IMR-90 (cell line): ENCODE measurements at regions not wholly inside any gene's neighbourhood (a gene's known extent, or its start where the extent isn't known, plus 50 kb on each side); places are given as distances from the start of the nearest gene placed in this dataset.
"Not testable (repeated sequence)": the region's sequence is repeated elsewhere in the genome, so short reads cannot be mapped to it uniquely, and the experiment has no call there.

Source experiments
- ATAC-seq: fragments of 200-7000 bp; cut with Tn5 transposase; 2 replicates; pipeline ENCODE4 v1.9.1; 2020; ENCODE audit warnings: low read depth, mild to moderate bottlenecking, moderate library complexity
- BruUV-seq: library from RNA; stranded (reverse); fragments of 400-500 nt; replicated peaks from 2 replicates; lab custom pipeline; 2021; lab: Mats Ljungman, UMichigan
- CTCF ChIA-PET: fragments of 300-600 bp; formaldehyde crosslinking; extraction: SDS; loops from one replicate; lab custom pipeline; 2021; ENCODE audit warnings: antibody characterized with exemption; lab: Yijun Ruan, JAX
- POLR2A ChIA-PET: fragments of 300-600 bp; sonication (Branson Sonifier 250); formaldehyde crosslinking; loops from one replicate; lab custom pipeline; 2022; ENCODE audit warnings: antibody characterized with exemption; ENCODE audit not compliant: unreplicated experiment; lab: Charles Lee
- DNase-seq: peaks from one replicate; pipeline ENCODE4 v3.0.0; 2013
- H2AFZ ChIP-seq: replicated peaks from 2 replicates; pipeline ENCODE3; 2013; ENCODE audit warnings: low read length, mild to moderate bottlenecking; ENCODE audit not compliant: poor library complexity
- H2AK5ac ChIP-seq: 2 replicates; pipeline ENCODE4 v1.6.1; 2013; ENCODE audit warnings: low read depth, low read length, inconsistent platforms
- H2AK9ac ChIP-seq: replicated peaks from 2 replicates; pipeline ENCODE3; 2013; ENCODE audit warnings: mild to moderate bottlenecking, low read depth, low read length, moderate library complexity; ENCODE audit not compliant: poor library complexity
- H2BK120ac ChIP-seq: 2 replicates; pipeline ENCODE4 v1.6.1; 2013; ENCODE audit warnings: low read depth, low read length, inconsistent platforms
- H2BK15ac ChIP-seq: 3 replicates; pipeline ENCODE4 v1.6.1; 2013; ENCODE audit warnings: low read depth, low read length, inconsistent platforms
- H2BK20ac ChIP-seq: 2 replicates; pipeline ENCODE4 v1.6.1; 2013; ENCODE audit warnings: low read depth, mild to moderate bottlenecking, inconsistent platforms, low read length, moderate library complexity
- H2BK5ac ChIP-seq: 2 replicates; pipeline ENCODE4 v1.6.1; 2013; ENCODE audit warnings: mild to moderate bottlenecking, low read depth, low read length, inconsistent platforms; ENCODE audit not compliant: poor library complexity, severe bottlenecking
- H3K14ac ChIP-seq: replicated peaks from 2 replicates; pipeline ENCODE4 v1.6.1; 2013; ENCODE audit warnings: low read depth, low read length, inconsistent platforms
- H3K18ac ChIP-seq: 2 replicates; pipeline ENCODE4 v1.6.1; 2013; ENCODE audit warnings: low read depth, low read length, control low read depth
- H3K23ac ChIP-seq: 2 replicates; pipeline ENCODE4 v1.6.1; 2013; ENCODE audit warnings: low read depth, low read length, inconsistent platforms
- H3K27ac ChIP-seq: 2 replicates; pipeline ENCODE4 v1.5.1; 2013; ENCODE audit warnings: mild to moderate bottlenecking, control low read depth, low read length; ENCODE audit not compliant: insufficient read depth
- H3K27me3 ChIP-seq: 2 replicates; pipeline ENCODE4 v1.6.1; 2013; ENCODE audit warnings: low read length; ENCODE audit not compliant: control insufficient read depth, insufficient read depth
- H3K36me3 ChIP-seq: 2 replicates; pipeline ENCODE4 v1.6.1; 2013; ENCODE audit warnings: low read length, mixed read lengths; ENCODE audit not compliant: control insufficient read depth, insufficient read depth
- H3K4ac ChIP-seq: 2 replicates; pipeline ENCODE4 v1.6.1; 2013; ENCODE audit warnings: low read depth, low read length, inconsistent platforms
- H3K4me1 ChIP-seq: 2 replicates; pipeline ENCODE4 v1.6.1; 2013; ENCODE audit warnings: low read length, mixed read lengths; ENCODE audit not compliant: control insufficient read depth, insufficient read depth
- H3K4me2 ChIP-seq: 2 replicates; pipeline ENCODE4 v1.6.1; 2013; ENCODE audit warnings: low read depth, mild to moderate bottlenecking, control low read depth, low read length, moderate library complexity
- H3K4me3 ChIP-seq: 2 replicates; pipeline ENCODE4 v1.5.1; 2013; ENCODE audit warnings: low read depth, mild to moderate bottlenecking, control low read depth, low read length, moderate library complexity; ENCODE audit not compliant: insufficient read depth
- H3K56ac ChIP-seq: 2 replicates; pipeline ENCODE4 v1.6.1; 2013; ENCODE audit warnings: low read length, inconsistent platforms; ENCODE audit not compliant: insufficient read depth; ENCODE audit errors: extremely low read depth
- H3K79me1 ChIP-seq, 2 experiments: 2 replicates each; pipeline ENCODE4 v1.6.1; 2013; ENCODE audit warnings: low read length in 2 of 2, inconsistent platforms in 1 of 2, low read depth in 1 of 2
- H3K9ac ChIP-seq: 2 replicates; pipeline ENCODE4 v1.6.1; 2013; ENCODE audit warnings: low read depth, low read length, control low read depth
- H3K9me1 ChIP-seq: 2 replicates; pipeline ENCODE4 v1.6.1; 2013; ENCODE audit warnings: low read length, inconsistent platforms; ENCODE audit not compliant: insufficient read depth
- H3K9me3 ChIP-seq: 2 replicates; pipeline ENCODE4 v1.6.1; 2013; ENCODE audit warnings: low read length; ENCODE audit not compliant: control insufficient read depth, insufficient read depth
- H4K20me1 ChIP-seq: 2 replicates; pipeline ENCODE4 v1.6.1; 2013; ENCODE audit warnings: low read length, inconsistent platforms; ENCODE audit not compliant: insufficient read depth
- H4K5ac ChIP-seq: 2 replicates; pipeline ENCODE4 v1.6.1; 2013; ENCODE audit warnings: mild to moderate bottlenecking, low read depth, low read length, control low read depth
- H4K8ac ChIP-seq, 2 experiments: 2 replicates each; pipeline ENCODE4 v1.6.1; 2013; ENCODE audit warnings: low read depth in 2 of 2, low read length in 2 of 2, control low read depth in 1 of 2, inconsistent platforms in 1 of 2
- H4K91ac ChIP-seq: 2 replicates; pipeline ENCODE4 v1.6.1; 2013; ENCODE audit warnings: low read depth, low read length, inconsistent platforms; ENCODE audit not compliant: insufficient read depth
- WGBS, 2 experiments: methylation state at CpG; one replicate each; pipeline versions ENCODE4 v1.1.5 to v1.1.7; 2013; ENCODE audit warnings: missing lambda C conversion rate in 2 of 2; ENCODE audit not compliant: insufficient read length in 1 of 2; ENCODE audit errors: extremely low coverage in 2 of 2; 5-methylcytosine and 5-hydroxymethylcytosine counted together
- dilution Hi-C: fragments of 300-500 bp; cut with HindIII; formaldehyde crosslinking; loops from one replicate; pipeline ENCODE4 v1.14.3; 2018; ENCODE audit warnings: low sequenced_read_pairs; ENCODE audit not compliant: unreplicated experiment
- in situ Hi-C: fragments of 300-500 bp; cut with MboI; formaldehyde crosslinking; loops from 3 replicates; pipeline ENCODE4 v1.14.3; 2019; ENCODE audit warnings: low sequenced_read_pairs, inconsistent platforms, mixed read lengths
- intact Hi-C: fragments of 100-400 bp; cut with micrococcal nuclease; formaldehyde crosslinking; loops from 2 replicates; pipeline ENCODE4 v1.10.0; 2022

DNA sequence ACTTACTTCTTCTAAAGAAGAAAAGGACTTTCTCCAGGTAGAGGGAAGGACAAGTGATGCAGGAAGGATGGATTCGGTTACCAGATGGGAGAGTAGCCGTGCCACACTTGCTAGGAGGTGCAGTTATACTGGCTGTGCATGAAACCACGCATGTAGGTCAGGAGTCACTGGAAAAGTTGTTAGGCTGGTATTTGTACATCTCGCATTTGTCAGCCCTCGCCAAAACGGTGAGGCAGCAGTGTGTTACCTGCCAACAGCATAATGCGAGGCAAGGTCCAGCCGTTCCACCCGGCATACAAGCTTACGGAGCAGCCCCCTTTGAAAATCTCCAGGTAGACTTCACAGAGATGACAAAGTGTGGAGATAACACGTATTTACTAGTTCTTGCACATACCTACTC is 74.5 kb downstream of the DAPL1 start:
- DNase-seq, H2BK20ac ChIP-seq, H2BK120ac ChIP-seq, H2AK5ac ChIP-seq, H2BK15ac ChIP-seq, BruUV-seq, H3K9me3 ChIP-seq, H4K91ac ChIP-seq, H3K36me3 ChIP-seq, CTCF ChIA-PET, H3K27me3 ChIP-seq, H2AK9ac ChIP-seq, H3K9ac ChIP-seq, dilution Hi-C loops, H3K79me1 ChIP-seq, H3K4me3 ChIP-seq, intact Hi-C loops, H2BK5ac ChIP-seq, H3K9me1 ChIP-seq, H3K56ac ChIP-seq, H3K4me2 ChIP-seq, H3K4ac ChIP-seq, H4K20me1 ChIP-seq, ATAC-seq, POLR2A ChIA-PET, H3K23ac ChIP-seq, H3K14ac ChIP-seq, H2AFZ ChIP-seq, in situ Hi-C loops, H3K18ac ChIP-seq, H3K27ac ChIP-seq, H4K8ac ChIP-seq, H4K5ac ChIP-seq, H3K4me1 ChIP-seq: not testable (repeated sequence)
- WGBS, 2 experiments = 90% methylated on average over 2 of the region's 11 CpGs; no CpG with 5 or more reads in 1 of the 2 experiments
